Activated CD8-positive, alpha-beta memory T cell treated with anti-CD3 and anti-CD28 coated beads for 4 hours (primary cell): ENCODE measurements at regions not wholly inside any gene's neighbourhood (a gene's known extent, or its start where the extent isn't known, plus 50 kb on each side); places are given as distances from the start of the nearest gene placed in this dataset.

Source experiments
- DNase-seq, 2 donors: peaks; one replicate each; pipeline ENCODE4 v3.0.0-alpha.2; 2020; ENCODE audit warnings: low read depth in 2 of 2

GRCh38 chr2:146147448-146148012 lies 1627.6 kb upstream of the ZEB2 start:
- no peak for DNase-seq

GRCh38 chr2:146143971-146144370 lies 1624.1 kb upstream of the ZEB2 start:
- DNase-seq = no peak

- no peak for DNase-seq
Observed at GRCh38 chr2:146138820-146139219, 1618.9 kb upstream of the ZEB2 start.

- DNase-seq = no peak
Observed at GRCh38 chr2:146135245-146135644, 1615.3 kb upstream of the ZEB2 start.

GRCh38 chr2:146131785-146132184 lies 1611.9 kb upstream of the ZEB2 start:
- DNase-seq = no peak

- DNase-seq = no peak
Observed at GRCh38 chr2:146131048-146131447, 1611.1 kb upstream of the ZEB2 start.

GRCh38 chr2:146130290-146130689 lies 1610.4 kb upstream of the ZEB2 start:
- DNase-seq = no peak

GRCh38 chr2:146129231-146129630 lies 1609.3 kb upstream of the ZEB2 start:
- no peak for DNase-seq

- DNase-seq = no peak
Observed at GRCh38 chr2:146128216-146128615, 1608.3 kb upstream of the ZEB2 start.

- DNase-seq = no peak
Observed at GRCh38 chr2:146125551-146125950, 1605.6 kb upstream of the ZEB2 start.

GRCh38 chr2:146124741-146125140 lies 1604.8 kb upstream of the ZEB2 start:
- no peak for DNase-seq

GRCh38 chr2:146123714-146124113 lies 1603.8 kb upstream of the ZEB2 start:
- no peak for DNase-seq

- DNase-seq = no peak
Observed at GRCh38 chr2:146123256-146123655, 1603.3 kb upstream of the ZEB2 start.

GRCh38 chr2:146119586-146119985 lies 1599.7 kb upstream of the ZEB2 start:
- DNase-seq = no peak

GRCh38 chr2:146108993-146109392 lies 1589.1 kb upstream of the ZEB2 start:
- DNase-seq = no peak

GRCh38 chr2:146094185-146094584 lies 1574.3 kb upstream of the ZEB2 start:
- DNase-seq = no peak

- DNase-seq = no peak
Observed at GRCh38 chr2:146081459-146081858, 1561.5 kb upstream of the ZEB2 start.

- DNase-seq = no peak
Observed at GRCh38 chr2:146080925-146081324, 1561.0 kb upstream of the ZEB2 start.

GRCh38 chr2:146079216-146079615 lies 1559.3 kb upstream of the ZEB2 start:
- no peak for DNase-seq

- DNase-seq = no peak
Observed at GRCh38 chr2:146077156-146077555, 1557.2 kb upstream of the ZEB2 start.

GRCh38 chr2:146068051-146068450 lies 1548.1 kb upstream of the ZEB2 start:
- DNase-seq = no peak

GRCh38 chr2:146048141-146048540 lies 1528.2 kb upstream of the ZEB2 start:
- DNase-seq = no peak

GRCh38 chr2:146041274-146041910 lies 1521.5 kb upstream of the ZEB2 start:
- DNase-seq = no peak

- DNase-seq = no peak
Observed at GRCh38 chr2:146040051-146040450, 1520.1 kb upstream of the ZEB2 start.
